ENCODE measurements at regions not wholly inside any gene's neighbourhood (a gene's known extent, or its start where the extent isn't known, plus 50 kb on each side); places are given as distances from the start of the nearest gene placed in this dataset.

- H3K4me1 ChIP-seq (ENCODE audit: low read depth, poor library complexity, severe bottlenecking): no peaks in the 10 kb centered on the region
- no peak overlapping the region for H2AFZ ChIP-seq (ENCODE audit: low read depth)
- H3K4me2 ChIP-seq: no peak overlapping the region
- H3K36me3 ChIP-seq (ENCODE audit: insufficient read depth): no peaks in the 10 kb centered on the region
- H3K27ac ChIP-seq: no peak overlapping the region
- no peak overlapping the region for H3K4me3 ChIP-seq (IDR thresholded peaks at IDR 0.05; ENCODE audit: insufficient read depth, low read depth, low read length)
- no peaks in the 10 kb centered on the region for H3K79me2 ChIP-seq (ENCODE audit: insufficient read depth, low read depth)
- TF ChIP-seq CTCF (conservative IDR thresholded peaks at IDR 0.05; ENCODE audit: low read depth, low read length): no peak
- no peak overlapping the region for H3K9ac ChIP-seq
- no peaks in the 10 kb centered on the region for H3K27me3 ChIP-seq (ENCODE audit: insufficient read depth, low read depth)
- H4K20me1 ChIP-seq (ENCODE audit: insufficient read depth): no peaks in the 10 kb centered on the region
Measured at GRCh38 chr14:44699391-44699790, 192.3 kb upstream of the FSCB start.

- Histone ChIP-seq H3K79me2 (ENCODE audit: insufficient read depth, low read depth) (no peaks in the 10 kb centered on the region), H2AFZ (ENCODE audit: low read depth) (no peak overlapping the region), H3K4me1 (ENCODE audit: low read depth, poor library complexity, severe bottlenecking) (no peaks in the 10 kb centered on the region), H3K4me3 (IDR thresholded peaks at IDR 0.05; ENCODE audit: insufficient read depth, low read depth, low read length) (no peak overlapping the region), H3K27me3 (ENCODE audit: insufficient read depth, low read depth) (no peaks in the 10 kb centered on the region), H3K9ac (no peak overlapping the region), H3K27ac (no peak overlapping the region), H3K4me2 (no peak overlapping the region), H4K20me1 (ENCODE audit: insufficient read depth) (no peaks in the 10 kb centered on the region), H3K36me3 (ENCODE audit: insufficient read depth) (no peaks in the 10 kb centered on the region)
- no peak for TF ChIP-seq CTCF (conservative IDR thresholded peaks at IDR 0.05; ENCODE audit: low read depth, low read length)
Measured at GRCh38 chr14:44669496-44669895, 162.4 kb upstream of the FSCB start.

DNA sequence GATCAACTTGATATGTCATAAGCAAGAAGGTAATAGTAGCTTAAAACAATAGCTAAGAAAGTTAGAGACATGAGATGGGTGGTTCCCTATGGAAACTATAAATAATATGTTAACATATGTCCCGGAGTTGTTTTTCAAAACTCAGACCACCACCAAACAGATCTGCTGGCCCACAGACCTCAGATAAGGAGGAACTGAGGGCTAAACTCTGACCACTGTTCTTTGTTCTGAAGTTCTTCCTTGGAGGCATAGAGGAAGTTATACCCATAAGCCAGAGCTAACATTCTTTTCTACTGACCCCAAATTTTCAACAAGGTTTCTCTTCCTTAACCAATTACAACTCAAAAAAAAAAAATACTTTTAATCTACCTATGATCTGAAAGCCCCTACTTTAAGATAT, 156.1 kb upstream of the FSCB start:
- no peaks in the 10 kb centered on the region for H3K36me3 ChIP-seq (ENCODE audit: insufficient read depth)
- H3K4me3 ChIP-seq (IDR thresholded peaks at IDR 0.05; ENCODE audit: insufficient read depth, low read depth, low read length): no peak overlapping the region
- H3K9ac ChIP-seq: no peak overlapping the region
- H3K27me3 ChIP-seq (ENCODE audit: insufficient read depth, low read depth): no peaks in the 10 kb centered on the region
- no peaks in the 10 kb centered on the region for H3K4me1 ChIP-seq (ENCODE audit: low read depth, poor library complexity, severe bottlenecking)
- no peak overlapping the region for H3K4me2 ChIP-seq
- no peak for TF ChIP-seq CTCF (conservative IDR thresholded peaks at IDR 0.05; ENCODE audit: low read depth, low read length)
- H3K27ac ChIP-seq: no peak overlapping the region
- no peaks in the 10 kb centered on the region for H3K79me2 ChIP-seq (ENCODE audit: insufficient read depth, low read depth)
- H4K20me1 ChIP-seq (ENCODE audit: insufficient read depth): no peaks in the 10 kb centered on the region
- 0 out of 2 replicates have a peak overlapping the region, but pooled peaks have one; percentile 21 for H2AFZ ChIP-seq (ENCODE audit: low read depth)

GRCh38 chr14:44662250-44662891, 155.3 kb upstream of the FSCB start:
- Histone ChIP-seq H3K9ac (no peak overlapping the region), H4K20me1 (ENCODE audit: insufficient read depth) (no peaks in the 10 kb centered on the region), H3K27ac (no peak overlapping the region), H3K4me1 (ENCODE audit: low read depth, poor library complexity, severe bottlenecking) (no peaks in the 10 kb centered on the region), H3K4me3 (IDR thresholded peaks at IDR 0.05; ENCODE audit: insufficient read depth, low read depth, low read length) (no peak overlapping the region), H3K27me3 (ENCODE audit: insufficient read depth, low read depth) (no peaks in the 10 kb centered on the region), H3K79me2 (ENCODE audit: insufficient read depth, low read depth) (no peaks in the 10 kb centered on the region), H3K36me3 (ENCODE audit: insufficient read depth) (no peaks in the 10 kb centered on the region), H2AFZ (ENCODE audit: low read depth) (peak overlapping the region; percentile 21; the same call in 1 of the 2 replicates), H3K4me2 (0 out of 2 replicates have a peak overlapping the region, but pooled peaks have one; percentile 4)
- no peak for TF ChIP-seq CTCF (conservative IDR thresholded peaks at IDR 0.05; ENCODE audit: low read depth, low read length)
